Panc1 (cell line): ENCODE measurements at regions not wholly inside any gene's neighbourhood (a gene's known extent, or its start where the extent isn't known, plus 50 kb on each side); places are given as distances from the start of the nearest gene placed in this dataset.

ENCODE experiments used
- POLR2AphosphoS5 ChIP-seq: IDR thresholded peaks from 2 replicates; pipeline ENCODE4 v1.6.1; 2012; ENCODE audit warnings: mild to moderate bottlenecking, low read depth, low read length, moderate library complexity
- SIN3A ChIP-seq: IDR thresholded peaks from 2 replicates; pipeline ENCODE4 v1.6.1; 2012; ENCODE audit warnings: low read depth, mild to moderate bottlenecking, low read length, moderate library complexity, borderline replicate concordance; ENCODE audit not compliant: insufficient read depth
- TF ChIP-seq, protein P1 (sequence below): fragments of 450-650 bp; IDR thresholded peaks from 2 replicates; pipeline ENCODE4 v1.5.1; 2017; ENCODE audit warnings: mild to moderate bottlenecking
- TF ChIP-seq, protein P2 (sequence below), 2 experiments: IDR thresholded peaks; 2 replicates each; pipeline ENCODE4 v1.6.1; 2011 to 2012; ENCODE audit warnings: low read depth in 2 of 2, control low read depth in 1 of 2, low read length in 1 of 2, mild to moderate bottlenecking in 1 of 2, moderate library complexity in 1 of 2; ENCODE audit not compliant: insufficient read depth in 1 of 2

DNA sequence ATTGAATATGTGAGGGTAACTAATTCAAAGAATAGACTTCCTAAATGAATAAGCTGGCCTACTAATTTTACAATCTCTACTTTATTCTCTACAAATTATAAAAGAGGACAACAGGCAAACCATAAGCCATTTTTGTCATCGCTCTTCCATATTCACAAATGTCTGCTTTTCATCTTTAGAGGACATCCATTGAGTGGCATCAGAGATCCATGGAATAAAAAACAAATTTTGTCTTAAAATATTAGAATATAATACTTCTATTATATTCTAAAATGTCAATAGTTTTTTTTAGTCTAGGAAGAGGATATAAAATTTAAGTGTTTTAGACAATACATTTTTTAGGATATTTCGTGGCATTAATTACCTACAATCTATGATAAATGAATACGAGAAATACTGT is 300.9 kb upstream of the TACR3 start:
- TF ChIP-seq, protein P1, sequence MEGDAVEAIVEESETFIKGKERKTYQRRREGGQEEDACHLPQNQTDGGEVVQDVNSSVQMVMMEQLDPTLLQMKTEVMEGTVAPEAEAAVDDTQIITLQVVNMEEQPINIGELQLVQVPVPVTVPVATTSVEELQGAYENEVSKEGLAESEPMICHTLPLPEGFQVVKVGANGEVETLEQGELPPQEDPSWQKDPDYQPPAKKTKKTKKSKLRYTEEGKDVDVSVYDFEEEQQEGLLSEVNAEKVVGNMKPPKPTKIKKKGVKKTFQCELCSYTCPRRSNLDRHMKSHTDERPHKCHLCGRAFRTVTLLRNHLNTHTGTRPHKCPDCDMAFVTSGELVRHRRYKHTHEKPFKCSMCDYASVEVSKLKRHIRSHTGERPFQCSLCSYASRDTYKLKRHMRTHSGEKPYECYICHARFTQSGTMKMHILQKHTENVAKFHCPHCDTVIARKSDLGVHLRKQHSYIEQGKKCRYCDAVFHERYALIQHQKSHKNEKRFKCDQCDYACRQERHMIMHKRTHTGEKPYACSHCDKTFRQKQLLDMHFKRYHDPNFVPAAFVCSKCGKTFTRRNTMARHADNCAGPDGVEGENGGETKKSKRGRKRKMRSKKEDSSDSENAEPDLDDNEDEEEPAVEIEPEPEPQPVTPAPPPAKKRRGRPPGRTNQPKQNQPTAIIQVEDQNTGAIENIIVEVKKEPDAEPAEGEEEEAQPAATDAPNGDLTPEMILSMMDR = no peak
- TF ChIP-seq, protein P2, sequence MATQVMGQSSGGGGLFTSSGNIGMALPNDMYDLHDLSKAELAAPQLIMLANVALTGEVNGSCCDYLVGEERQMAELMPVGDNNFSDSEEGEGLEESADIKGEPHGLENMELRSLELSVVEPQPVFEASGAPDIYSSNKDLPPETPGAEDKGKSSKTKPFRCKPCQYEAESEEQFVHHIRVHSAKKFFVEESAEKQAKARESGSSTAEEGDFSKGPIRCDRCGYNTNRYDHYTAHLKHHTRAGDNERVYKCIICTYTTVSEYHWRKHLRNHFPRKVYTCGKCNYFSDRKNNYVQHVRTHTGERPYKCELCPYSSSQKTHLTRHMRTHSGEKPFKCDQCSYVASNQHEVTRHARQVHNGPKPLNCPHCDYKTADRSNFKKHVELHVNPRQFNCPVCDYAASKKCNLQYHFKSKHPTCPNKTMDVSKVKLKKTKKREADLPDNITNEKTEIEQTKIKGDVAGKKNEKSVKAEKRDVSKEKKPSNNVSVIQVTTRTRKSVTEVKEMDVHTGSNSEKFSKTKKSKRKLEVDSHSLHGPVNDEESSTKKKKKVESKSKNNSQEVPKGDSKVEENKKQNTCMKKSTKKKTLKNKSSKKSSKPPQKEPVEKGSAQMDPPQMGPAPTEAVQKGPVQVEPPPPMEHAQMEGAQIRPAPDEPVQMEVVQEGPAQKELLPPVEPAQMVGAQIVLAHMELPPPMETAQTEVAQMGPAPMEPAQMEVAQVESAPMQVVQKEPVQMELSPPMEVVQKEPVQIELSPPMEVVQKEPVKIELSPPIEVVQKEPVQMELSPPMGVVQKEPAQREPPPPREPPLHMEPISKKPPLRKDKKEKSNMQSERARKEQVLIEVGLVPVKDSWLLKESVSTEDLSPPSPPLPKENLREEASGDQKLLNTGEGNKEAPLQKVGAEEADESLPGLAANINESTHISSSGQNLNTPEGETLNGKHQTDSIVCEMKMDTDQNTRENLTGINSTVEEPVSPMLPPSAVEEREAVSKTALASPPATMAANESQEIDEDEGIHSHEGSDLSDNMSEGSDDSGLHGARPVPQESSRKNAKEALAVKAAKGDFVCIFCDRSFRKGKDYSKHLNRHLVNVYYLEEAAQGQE (IDR thresholded peaks at IDR 0.05; ENCODE audit: insufficient read depth in 1 of 2, low read depth in 2 of 2, low read length in 1 of 2) = no peak
- TF ChIP-seq POLR2AphosphoS5 = no peak
- no peak for TF ChIP-seq SIN3A
